H1 (cell line): ENCODE measurements at regions not wholly inside any gene's neighbourhood (a gene's known extent, or its start where the extent isn't known, plus 50 kb on each side); places are given as distances from the start of the nearest gene placed in this dataset.

Experiments
- CTCF ChIA-PET: fragments of 300-600 bp; sonication (Branson Sonifier 250); formaldehyde crosslinking; loops from one replicate; lab custom pipeline; 2021; ENCODE audit not compliant: partially characterized antibody; lab: Charles Lee
- POLR2A ChIA-PET: fragments of 300-600 bp; sonication (Branson Sonifier 250); formaldehyde crosslinking; loops from one replicate; lab custom pipeline; 2021; ENCODE audit warnings: inconsistent platforms; ENCODE audit not compliant: partially characterized antibody; lab: Charles Lee
- DNase-seq, 2 experiments: peaks; one replicate each; pipeline versions ENCODE4 v3.0.0 to v3.0.0-alpha.2; 2010 to 2022; ENCODE audit warnings: low spot score in 2 of 2, low read depth in 1 of 2, mixed read lengths in 1 of 2
- FAIRE-seq: peaks from 2 replicates; lab custom pipeline; 2011; peaks lifted over from hg19 to GRCh38; lab: Jason Lieb, UNC
- H2AFZ ChIP-seq: 2 replicates; pipeline ENCODE4 v1.8.1; 2012; ENCODE audit warnings: low read length, inconsistent platforms
- H2AK5ac ChIP-seq: 2 replicates; pipeline ENCODE4 v1.6.1; 2013; ENCODE audit warnings: low read depth, low read length
- H2BK120ac ChIP-seq: replicated peaks from 2 replicates; pipeline ENCODE3; 2013; ENCODE audit warnings: low read depth, low read length, inconsistent platforms
- H2BK12ac ChIP-seq: 2 replicates; pipeline ENCODE4 v1.6.1; 2013; ENCODE audit warnings: low read depth, low read length
- H2BK15ac ChIP-seq: 2 replicates; pipeline ENCODE4 v1.6.1; 2013; ENCODE audit warnings: low read length
- H2BK20ac ChIP-seq: 2 replicates; pipeline ENCODE4 v1.6.1; 2013; ENCODE audit warnings: low read length
- H2BK5ac ChIP-seq: 2 replicates; pipeline ENCODE4 v1.6.1; 2013; ENCODE audit warnings: low read depth, low read length
- H3K14ac ChIP-seq: 2 replicates; pipeline ENCODE4 v1.6.1; 2013; ENCODE audit warnings: inconsistent platforms; ENCODE audit not compliant: insufficient read length
- H3K18ac ChIP-seq: 2 replicates; pipeline ENCODE4 v1.6.1; 2013; ENCODE audit warnings: low read length; ENCODE audit errors: extremely low read depth
- H3K23ac ChIP-seq: 2 replicates; pipeline ENCODE4 v1.6.1; 2013; ENCODE audit warnings: inconsistent platforms; ENCODE audit not compliant: insufficient read length
- H3K23me2 ChIP-seq: 2 replicates; pipeline ENCODE4 v1.6.1; 2013; ENCODE audit warnings: low read depth, low read length
- H3K27ac ChIP-seq: 2 replicates; pipeline ENCODE4 v1.6.1; 2011; ENCODE audit warnings: low read depth, low read length, inconsistent platforms
- H3K27me3 ChIP-seq, 4 experiments: replicated peaks in 1 of 4; 1 replicate in 1 of 4; 2 replicates in 3 of 4; pipeline versions ENCODE4 v1.6.1 to v1.8.1; 2011 to 2013; ENCODE audit warnings: low read length in 3 of 4, mild to moderate bottlenecking in 3 of 4, inconsistent platforms in 2 of 4, mixed read lengths in 2 of 4, moderate library complexity in 1 of 4; ENCODE audit not compliant: control insufficient read depth in 3 of 4, insufficient read depth in 3 of 4; ENCODE audit errors: extremely low read depth in 1 of 4
- H3K36me3 ChIP-seq, 4 experiments: 2 replicates each; pipeline versions ENCODE4 v1.6.1 to v1.8.1; 2011 to 2013; ENCODE audit warnings: mild to moderate bottlenecking in 4 of 4, low read length in 3 of 4, moderate library complexity in 2 of 4, control low read depth in 1 of 4, inconsistent platforms in 1 of 4; ENCODE audit not compliant: insufficient read depth in 4 of 4, control insufficient read depth in 2 of 4
- H3K4ac ChIP-seq: replicated peaks from 2 replicates; pipeline ENCODE3; 2013; ENCODE audit warnings: low read length, low read depth, mixed read lengths, inconsistent platforms; ENCODE audit not compliant: insufficient read length
- H3K4me1 ChIP-seq, 4 experiments: replicated peaks in 1 of 4; 1 replicate in 1 of 4; 2 replicates in 3 of 4; pipeline versions ENCODE4 v1.6.1 to v1.8.1; 2011 to 2013; ENCODE audit warnings: low read length in 3 of 4, inconsistent platforms in 2 of 4, mixed read lengths in 1 of 4; ENCODE audit not compliant: insufficient read depth in 4 of 4, control insufficient read depth in 3 of 4
- H3K4me2 ChIP-seq, 2 experiments: 2 replicates each; pipeline versions ENCODE4 v1.6.1 to v1.8.1; 2011 to 2013; ENCODE audit warnings: low read depth in 2 of 2, low read length in 2 of 2, control low read depth in 1 of 2, inconsistent platforms in 1 of 2, mild to moderate bottlenecking in 1 of 2; ENCODE audit not compliant: insufficient read depth in 1 of 2
- H3K4me3 ChIP-seq, 4 experiments: fragments of 200-600, 300-600 bp in 1 of 4; sonication (generic), shearing (Covaris generic), sonication (Bioruptor Twin) in 1 of 4; 2 replicates each; pipeline versions ENCODE4 v1.5.1 to v1.8.1; 2011 to 2016; ENCODE audit warnings: low read length in 4 of 4, low read depth in 3 of 4, control low read depth in 2 of 4, inconsistent platforms in 2 of 4, mild to moderate bottlenecking in 2 of 4, mixed read lengths in 1 of 4, moderate library complexity in 1 of 4; ENCODE audit not compliant: insufficient read depth in 2 of 4; ENCODE audit errors: extremely low read depth in 1 of 4
- H3K56ac ChIP-seq: replicated peaks from 2 replicates; pipeline ENCODE3; 2013; ENCODE audit warnings: low read depth, mild to moderate bottlenecking, mixed read lengths, low read length, inconsistent platforms; ENCODE audit not compliant: insufficient read length
- H3K79me1 ChIP-seq: 2 replicates; pipeline ENCODE4 v1.6.1; 2013; ENCODE audit warnings: low read depth, low read length, control low read depth
- H3K79me2 ChIP-seq, 2 experiments: 2 replicates each; pipeline versions ENCODE4 v1.6.1 to v1.8.1; 2012 to 2013; ENCODE audit warnings: low read length in 2 of 2, mild to moderate bottlenecking in 2 of 2, inconsistent platforms in 1 of 2; ENCODE audit not compliant: insufficient read depth in 2 of 2, control insufficient read depth in 1 of 2
- H3K9ac ChIP-seq, 4 experiments: replicated peaks in 1 of 4; 1 replicate in 1 of 4; 2 replicates in 3 of 4; pipeline versions ENCODE4 v1.6.1 to v1.8.1; 2011 to 2013; ENCODE audit warnings: low read depth in 3 of 4, low read length in 3 of 4, control low read depth in 2 of 4, mild to moderate bottlenecking in 2 of 4, moderate library complexity in 2 of 4, inconsistent platforms in 1 of 4; ENCODE audit errors: extremely low read depth in 1 of 4
- H3K9me3 ChIP-seq, 2 experiments: 2 replicates each; pipeline versions ENCODE4 v1.6.1 to v1.8.1; 2012 to 2013; ENCODE audit warnings: mild to moderate bottlenecking in 2 of 2, moderate library complexity in 2 of 2, control low read depth in 1 of 2, inconsistent platforms in 1 of 2, low read depth in 1 of 2, low read length in 1 of 2, mixed read lengths in 1 of 2; ENCODE audit not compliant: insufficient read depth in 2 of 2
- H4K20me1 ChIP-seq, 2 experiments: replicated peaks in 1 of 2; 2 replicates each; pipeline versions ENCODE3 to v1.8.1; 2011 to 2013; ENCODE audit warnings: inconsistent platforms in 2 of 2, low read length in 2 of 2, mild to moderate bottlenecking in 1 of 2; ENCODE audit not compliant: insufficient read depth in 2 of 2, control insufficient read depth in 1 of 2
- H4K5ac ChIP-seq: 2 replicates; pipeline ENCODE4 v1.6.1; 2013; ENCODE audit warnings: low read length, low read depth, mixed read lengths, inconsistent platforms; ENCODE audit not compliant: insufficient read length
- H4K8ac ChIP-seq: 2 replicates; pipeline ENCODE4 v1.8.0; 2013; ENCODE audit warnings: mild to moderate bottlenecking, moderate library complexity, low read length, inconsistent platforms; ENCODE audit not compliant: insufficient read depth; ENCODE audit errors: extremely low read depth
- H4K91ac ChIP-seq: replicated peaks from 2 replicates; pipeline ENCODE3; 2013; ENCODE audit warnings: low read length, mixed read lengths, inconsistent platforms; ENCODE audit not compliant: insufficient read length
- CHD1 ChIP-seq: IDR thresholded peaks from 2 replicates; pipeline ENCODE4 v1.6.1; 2012; ENCODE audit warnings: low read depth, low read length, improper control_type of control experiment
- CHD2 ChIP-seq: IDR thresholded peaks from 2 replicates; pipeline ENCODE4 v1.6.1; 2012; ENCODE audit warnings: low read length, improper control_type of control experiment
- GTF2F1 ChIP-seq: IDR thresholded peaks from 2 replicates; pipeline ENCODE4 v1.6.1; 2012; ENCODE audit warnings: low read depth, low read length, improper control_type of control experiment, borderline replicate concordance
- RBBP5 ChIP-seq: IDR thresholded peaks from 2 replicates; pipeline ENCODE4 v1.7.1; 2012; ENCODE audit warnings: low read depth, mild to moderate bottlenecking, inconsistent platforms, low read length, moderate library complexity, borderline replicate concordance
- SIX5 ChIP-seq: IDR thresholded peaks from 2 replicates; pipeline ENCODE4 v1.6.1; 2011; ENCODE audit warnings: mild to moderate bottlenecking, low read depth, low read length
- SP2 ChIP-seq: IDR thresholded peaks from 2 replicates; pipeline ENCODE4 v1.6.1; 2012; ENCODE audit warnings: mild to moderate bottlenecking, low read length, inconsistent platforms
- SRF ChIP-seq: IDR thresholded peaks from 2 replicates; pipeline ENCODE4 v1.6.1; 2011; ENCODE audit warnings: mild to moderate bottlenecking, low read depth, low read length, moderate library complexity
- SUZ12 ChIP-seq: fragments of 200-600 bp; sonication (generic); IDR thresholded peaks from 2 replicates; pipeline ENCODE4 v1.6.1; 2012; ENCODE audit warnings: mild to moderate bottlenecking, inconsistent platforms, low read length, moderate library complexity, mixed read lengths
- WGBS, 2 experiments: shearing (Covaris generic) in 1 of 2; methylation state at CpG; one replicate each; pipeline versions ENCODE4 v1.1.6 to v1.1.7; 2013 to 2015; ENCODE audit warnings: low lambda C conversion rate in 2 of 2, mixed read lengths in 2 of 2, inconsistent platforms in 1 of 2, low coverage in 1 of 2, missing lambda C conversion rate in 1 of 2; ENCODE audit not compliant: insufficient replicate concordance in 2 of 2, insufficient coverage in 1 of 2, insufficient read length in 1 of 2; ENCODE audit errors: extremely low coverage in 1 of 2, missing lambda C conversion rate in 1 of 2; 5-methylcytosine and 5-hydroxymethylcytosine counted together

- Histone ChIP-seq H4K8ac (no peak overlapping the region), H3K56ac (no peak overlapping the region), H2BK12ac (no peak overlapping the region), H2BK5ac (no peak overlapping the region), H3K9ac (no peak overlapping the region), H2AFZ (no peak overlapping the region), H3K23ac (no peak overlapping the region), H3K14ac (no peak overlapping the region), H3K4me2 (no peak overlapping the region), H4K20me1 (no peaks in the 10 kb centered on the region), H2AK5ac (no peak overlapping the region), H3K23me2 (no peaks in the 10 kb centered on the region), H3K4me3 (no peak overlapping the region), H3K27ac (no peak overlapping the region), H3K4me1 (peaks cover 0 to 8% (median 1%) of the 10 kb centered on the region in 4 experiments; a peak in 2 of 7 replicates), H3K18ac (no peak overlapping the region), H3K79me1 (no peaks in the 10 kb centered on the region), H4K5ac (no peak overlapping the region), H2BK120ac (no peak overlapping the region), H2BK20ac (no peak overlapping the region), H3K27me3 (no peaks in the 10 kb centered on the region), H3K4ac (no peak overlapping the region), H3K36me3 (no peaks in the 10 kb centered on the region), H3K79me2 (no peaks in the 10 kb centered on the region), H2BK15ac (no peak overlapping the region), H4K91ac (no peak overlapping the region), H3K9me3 (no peaks in the 10 kb centered on the region)
- DNase-seq (no peak), FAIRE-seq (no peak)
- TF ChIP-seq RBBP5: no peak
- no peak for TF ChIP-seq SP2
- no peak for TF ChIP-seq SIX5
- no peak for TF ChIP-seq GTF2F1
- no peak for TF ChIP-seq SUZ12
- TF ChIP-seq CHD1: no peak
- no peak for TF ChIP-seq SRF
- TF ChIP-seq CHD2: no peak
- ChIA-PET CTCF (no interaction called here), POLR2A (no interaction called here)
- 89% methylated on average over 4 of the region's 4 CpGs; no CpG with 5 or more reads in 1 of the 2 experiments for WGBS, 2 experiments
Observed at GRCh38 chr6:121887724-121888123, 452.3 kb downstream of the GJA1 start.
